ENCODE measurements at regions not wholly inside any gene's neighbourhood (a gene's known extent, or its start where the extent isn't known, plus 50 kb on each side); places are given as distances from the start of the nearest gene placed in this dataset.

DNA sequence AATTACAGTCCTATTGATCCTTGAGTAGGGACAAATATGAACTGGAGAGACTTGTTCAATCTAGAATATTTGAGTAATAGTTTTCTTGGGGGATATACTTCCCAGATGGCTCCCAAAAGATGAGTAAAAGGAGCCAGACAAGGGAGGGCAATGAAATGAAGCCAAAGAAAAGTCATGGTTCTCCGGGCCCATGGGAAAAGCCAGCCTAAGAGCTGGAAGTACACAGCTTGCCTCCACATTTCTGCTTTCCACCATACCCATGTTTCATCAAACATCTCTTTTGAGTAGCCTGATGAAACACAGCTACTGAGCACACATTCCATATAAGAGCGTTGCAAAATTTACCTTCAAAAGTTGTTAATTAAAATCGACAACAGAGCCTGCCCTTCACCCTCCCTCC, 535.0 kb upstream of the FZD8 start:
- intact Hi-C loops (cut with DNase I), result no loop called here
- no peak for ATAC-seq
- WGBS, 2 donors, result 60 to 83% methylated on average over 3 of the region's 3 CpGs
- no peak for TF ChIP-seq CTCF (IDR thresholded peaks at IDR 0.05)
- FAIRE-seq, result no peak
- no peak overlapping the region for H3K4me3 ChIP-seq
- no peaks in the 10 kb centered on the region for H3K36me3 ChIP-seq
- H3K9me3 ChIP-seq, result no peaks in the 10 kb centered on the region
- no peak overlapping the region for H3K27ac ChIP-seq
- H3K4me1 ChIP-seq, result no peaks in the 10 kb centered on the region
- DNase-seq, result no peak
- no peaks in the 10 kb centered on the region for H3K27me3 ChIP-seq

DNA sequence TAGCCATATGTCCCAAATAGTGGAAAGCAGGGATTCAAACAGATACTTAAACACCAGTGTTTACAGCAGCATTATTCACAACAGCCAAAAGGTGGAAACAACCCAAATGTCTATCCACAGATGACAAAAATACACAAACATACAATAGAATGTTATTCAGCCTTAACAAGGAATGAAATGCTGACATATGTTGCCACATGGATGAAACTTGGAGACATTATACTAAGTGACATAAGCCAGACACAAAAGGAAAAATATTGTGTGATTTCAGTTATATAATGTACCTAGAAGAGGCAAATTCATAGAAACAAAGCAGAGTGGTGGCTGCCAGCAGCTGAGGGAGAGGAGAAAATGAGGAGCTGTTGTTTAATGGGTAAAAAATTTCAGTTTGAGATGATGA, 533.9 kb upstream of the FZD8 start:
- ATAC-seq (no peak), DNase-seq (no peak), FAIRE-seq (no peak)
- no peak for TF ChIP-seq CTCF (IDR thresholded peaks at IDR 0.05)
- intact Hi-C loops (cut with DNase I), result no loop called here
- Histone ChIP-seq H3K27me3 (no peaks in the 10 kb centered on the region), H3K27ac (no peak overlapping the region), H3K36me3 (no peaks in the 10 kb centered on the region), H3K4me3 (no peak overlapping the region), H3K9me3 (no peaks in the 10 kb centered on the region), H3K4me1 (no peaks in the 10 kb centered on the region)

- no peak for ATAC-seq
- no peaks in the 10 kb centered on the region for H3K4me1 ChIP-seq
- no peak overlapping the region for H3K27ac ChIP-seq
- no peak overlapping the region for H3K4me3 ChIP-seq
- no peak for DNase-seq
- no peak for TF ChIP-seq CTCF (IDR thresholded peaks at IDR 0.05)
- H3K27me3 ChIP-seq, result no peaks in the 10 kb centered on the region
- no peaks in the 10 kb centered on the region for H3K36me3 ChIP-seq
- H3K9me3 ChIP-seq, result no peaks in the 10 kb centered on the region
- no peak for FAIRE-seq
- whole genome bisulfite sequencing, 2 donors, result 40 to 45% methylated on average over 4 of the region's 4 CpGs
- intact Hi-C loops (cut with DNase I), result no loop called here
Measured at GRCh38 chr10:36173364-36173763, 531.3 kb upstream of the FZD8 start.

DNA sequence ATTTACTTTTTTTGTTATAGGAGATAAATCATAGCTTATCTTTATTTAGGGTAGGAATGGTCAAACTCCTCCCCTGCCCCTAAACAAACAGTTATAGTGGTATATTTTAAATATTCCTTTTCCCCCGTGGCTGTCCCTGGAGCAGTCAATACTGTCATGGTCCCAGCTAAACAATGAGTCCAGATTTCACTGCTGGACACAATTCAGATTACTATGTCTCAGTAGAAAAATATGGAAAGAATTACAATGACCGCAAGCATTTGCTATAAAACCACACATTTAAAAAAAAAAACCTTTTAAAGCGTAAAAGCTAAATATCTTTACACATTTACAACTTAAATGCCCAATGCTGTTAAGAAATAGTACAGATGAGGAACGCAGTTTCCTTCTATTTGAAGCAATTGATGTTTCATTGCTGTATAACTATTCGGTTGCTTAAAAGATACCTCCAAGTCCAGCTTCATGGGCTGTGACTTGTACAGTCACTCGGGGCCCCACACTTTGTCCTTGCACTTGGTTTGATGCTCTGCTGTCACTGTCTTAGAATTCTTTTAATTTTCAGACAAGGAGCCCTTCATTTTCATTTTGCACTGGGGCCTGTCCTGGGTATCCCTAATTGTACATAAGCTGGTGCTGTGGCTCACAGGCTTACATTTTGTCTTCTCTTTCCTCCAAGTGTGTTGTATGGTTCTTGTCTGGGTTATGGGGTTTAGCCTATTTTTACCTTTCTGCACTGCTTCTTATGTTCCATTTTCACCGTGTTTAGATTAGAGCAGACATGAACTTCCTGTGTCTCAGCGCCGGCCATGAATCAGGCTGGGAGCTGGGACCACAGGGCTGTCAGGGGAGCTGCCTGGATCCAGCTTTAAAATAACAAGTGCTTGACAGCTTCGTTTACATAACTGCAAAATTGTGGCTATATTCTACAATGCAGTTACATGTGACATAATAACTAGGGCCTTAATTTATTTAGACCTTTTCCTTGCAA, 530.2 kb upstream of the FZD8 start:
- Histone ChIP-seq H3K27me3 (no peaks in the 10 kb centered on the region), H3K9me3 (no peaks in the 10 kb centered on the region), H3K4me1 (no peaks in the 10 kb centered on the region), H3K27ac (no peak overlapping the region), H3K4me3 (no peak overlapping the region), H3K36me3 (no peaks in the 10 kb centered on the region)
- 64 to 65% methylated on average over 10 of the region's 10 CpGs for WGBS, 2 donors
- no peak for TF ChIP-seq CTCF (IDR thresholded peaks at IDR 0.05)
- intact Hi-C loops (cut with DNase I), result no loop called here
- ATAC-seq, result peak in 1 of 4 donors; percentile 17
- DNase-seq, result no peak
- FAIRE-seq, result no peak

- no peak for TF ChIP-seq CTCF (IDR thresholded peaks at IDR 0.05)
- intact Hi-C loops (cut with DNase I), result no loop called here
- no peaks in the 10 kb centered on the region for H3K4me1 ChIP-seq
Measured at GRCh38 chr10:36171556-36171952, 529.5 kb upstream of the FZD8 start.

More at GRCh38 chr10:36171556-36171952, 529.5 kb upstream of the FZD8 start:
- no peak for FAIRE-seq
- Histone ChIP-seq H3K36me3 (no peaks in the 10 kb centered on the region), H3K27ac (no peak overlapping the region), H3K9me3 (no peaks in the 10 kb centered on the region), H3K27me3 (no peaks in the 10 kb centered on the region), H3K4me3 (no peak overlapping the region)
- 53 to 74% methylated on average over 1 of the region's 1 CpG for WGBS, 2 donors
- ATAC-seq, result no peak
- DNase-seq, result no peak
